DND-41 (cell line): ENCODE measurements at regions not wholly inside any gene's neighbourhood (a gene's known extent, or its start where the extent isn't known, plus 50 kb on each side); places are given as distances from the start of the nearest gene placed in this dataset.

ENCODE experiments used
- ATAC-seq: fragments of 200-7000 bp; cut with Tn5 transposase; 3 replicates; pipeline ENCODE4 v1.9.1; 2021; ENCODE audit warnings: low read depth; ENCODE audit not compliant: insufficient read depth
- DNase-seq: peaks from one replicate; pipeline ENCODE4 v3.0.0-alpha.2; 2020
- H2AFZ ChIP-seq: 2 replicates; pipeline ENCODE4 v1.6.0; 2012; ENCODE audit warnings: low read depth, low read length
- H3K27ac ChIP-seq: 2 replicates; pipeline ENCODE4 v1.5.1; 2012; ENCODE audit warnings: low read length, inconsistent platforms
- H3K27me3 ChIP-seq: fragments of 200-600 bp; sonication (generic); 2 replicates; pipeline ENCODE4 v1.6.0; 2012; ENCODE audit warnings: low read length, mild to moderate bottlenecking, inconsistent platforms; ENCODE audit not compliant: insufficient read depth, poor library complexity
- H3K36me3 ChIP-seq: 2 replicates; pipeline ENCODE4 v1.5.1; 2012; ENCODE audit warnings: low read length, inconsistent platforms; ENCODE audit not compliant: insufficient read depth
- H3K4me1 ChIP-seq: 2 replicates; pipeline ENCODE4 v1.5.1; 2012; ENCODE audit warnings: mild to moderate bottlenecking, low read length; ENCODE audit not compliant: insufficient read depth
- H3K4me2 ChIP-seq: 2 replicates; pipeline ENCODE4 v1.6.0; 2012; ENCODE audit warnings: mild to moderate bottlenecking, moderate library complexity, low read length, inconsistent platforms; ENCODE audit not compliant: insufficient read depth
- H3K4me3 ChIP-seq, 2 experiments: fragments of 200-600 bp in 1 of 2; shearing (Covaris generic) in 1 of 2; 2 replicates each; pipeline ENCODE4 v1.5.1; 2012 to 2016; ENCODE audit warnings: inconsistent platforms in 2 of 2, low read length in 2 of 2, mild to moderate bottlenecking in 2 of 2, low read depth in 1 of 2, moderate library complexity in 1 of 2
- H3K79me2 ChIP-seq: 2 replicates; pipeline ENCODE4 v1.6.0; 2012; ENCODE audit warnings: low read length, inconsistent platforms; ENCODE audit not compliant: insufficient read depth
- H3K9ac ChIP-seq: 2 replicates; pipeline ENCODE4 v1.6.0; 2012; ENCODE audit warnings: low read depth, mild to moderate bottlenecking, inconsistent platforms, low read length, moderate library complexity
- H3K9me3 ChIP-seq: 2 replicates; pipeline ENCODE4 v1.5.1; 2012; ENCODE audit warnings: low read length, moderate library complexity, mild to moderate bottlenecking, inconsistent platforms; ENCODE audit not compliant: insufficient read depth, severe bottlenecking
- H4K20me1 ChIP-seq: 2 replicates; pipeline ENCODE4 v1.6.0; 2012; ENCODE audit warnings: low read length; ENCODE audit not compliant: insufficient read depth
- EZH2 ChIP-seq: IDR thresholded peaks from 3 replicates; pipeline ENCODE4 v1.6.1; 2012; ENCODE audit warnings: borderline replicate concordance, low read depth, mild to moderate bottlenecking, moderate library complexity, low read length, inconsistent platforms; ENCODE audit not compliant: severe bottlenecking
- TF ChIP-seq, protein P1 (sequence below): IDR thresholded peaks from 2 replicates; pipeline ENCODE4 v1.5.1; 2012; ENCODE audit warnings: borderline replicate concordance, low read length, moderate library complexity, mild to moderate bottlenecking; ENCODE audit not compliant: poor library complexity, severe bottlenecking; ENCODE audit errors: extremely low read depth

DNA sequence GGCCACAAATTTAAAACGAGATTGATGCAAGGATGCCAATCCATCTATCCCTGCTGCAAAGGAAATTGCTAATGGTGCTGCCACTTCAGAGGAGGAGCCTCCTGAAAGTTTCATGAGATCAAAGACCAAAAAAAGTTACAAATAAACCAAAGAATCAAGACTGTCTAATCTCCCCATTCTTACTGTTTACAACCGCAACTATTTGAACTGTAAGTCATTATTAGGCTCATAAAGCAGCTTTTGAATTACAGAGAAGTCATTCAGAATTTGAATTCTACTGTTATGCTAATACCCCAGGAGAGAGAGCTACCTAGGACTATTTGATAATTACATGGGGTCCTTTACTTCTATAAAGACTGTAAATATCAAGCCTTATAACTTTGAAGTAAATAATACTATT lies 1613.6 kb upstream of the WWC1 start:
- H3K4me1 ChIP-seq = no peaks in the 10 kb centered on the region
- no peaks in the 10 kb centered on the region for H4K20me1 ChIP-seq
- H3K79me2 ChIP-seq = no peaks in the 10 kb centered on the region
- H3K27me3 ChIP-seq = no peaks in the 10 kb centered on the region
- TF ChIP-seq EZH2 = no peak
- TF ChIP-seq, protein P1, sequence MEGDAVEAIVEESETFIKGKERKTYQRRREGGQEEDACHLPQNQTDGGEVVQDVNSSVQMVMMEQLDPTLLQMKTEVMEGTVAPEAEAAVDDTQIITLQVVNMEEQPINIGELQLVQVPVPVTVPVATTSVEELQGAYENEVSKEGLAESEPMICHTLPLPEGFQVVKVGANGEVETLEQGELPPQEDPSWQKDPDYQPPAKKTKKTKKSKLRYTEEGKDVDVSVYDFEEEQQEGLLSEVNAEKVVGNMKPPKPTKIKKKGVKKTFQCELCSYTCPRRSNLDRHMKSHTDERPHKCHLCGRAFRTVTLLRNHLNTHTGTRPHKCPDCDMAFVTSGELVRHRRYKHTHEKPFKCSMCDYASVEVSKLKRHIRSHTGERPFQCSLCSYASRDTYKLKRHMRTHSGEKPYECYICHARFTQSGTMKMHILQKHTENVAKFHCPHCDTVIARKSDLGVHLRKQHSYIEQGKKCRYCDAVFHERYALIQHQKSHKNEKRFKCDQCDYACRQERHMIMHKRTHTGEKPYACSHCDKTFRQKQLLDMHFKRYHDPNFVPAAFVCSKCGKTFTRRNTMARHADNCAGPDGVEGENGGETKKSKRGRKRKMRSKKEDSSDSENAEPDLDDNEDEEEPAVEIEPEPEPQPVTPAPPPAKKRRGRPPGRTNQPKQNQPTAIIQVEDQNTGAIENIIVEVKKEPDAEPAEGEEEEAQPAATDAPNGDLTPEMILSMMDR = no peak
- no peaks in the 10 kb centered on the region for H3K36me3 ChIP-seq
- no peak overlapping the region for H3K9ac ChIP-seq
- no peak overlapping the region for H2AFZ ChIP-seq
- no peaks in the 10 kb centered on the region for H3K9me3 ChIP-seq
- H3K4me3 ChIP-seq = no peak overlapping the region
- H3K27ac ChIP-seq = no peak overlapping the region
- ATAC-seq (no peak), DNase-seq (no peak)
- no peak overlapping the region for H3K4me2 ChIP-seq

DNA sequence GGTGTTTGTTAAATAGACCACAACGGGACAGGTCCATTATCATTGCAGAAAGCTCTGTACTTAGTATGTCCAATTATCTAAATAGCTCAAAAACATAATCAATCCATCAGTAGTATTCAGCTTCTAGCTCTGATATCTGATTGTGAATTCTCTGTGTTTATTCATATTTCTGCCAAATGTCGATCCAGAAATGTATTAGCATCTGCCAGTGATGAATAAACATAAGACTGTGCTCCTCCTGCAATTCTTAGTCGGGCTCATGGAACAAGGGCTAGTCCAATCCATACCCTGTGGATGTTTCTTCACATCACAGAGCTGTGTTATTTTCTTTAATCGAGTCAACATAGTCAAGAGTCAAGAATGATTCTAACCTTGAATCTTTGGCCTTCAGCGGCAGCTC lies 1612.1 kb upstream of the WWC1 start:
- Histone ChIP-seq H3K4me3 (no peak overlapping the region), H3K9ac (no peak overlapping the region), H3K4me1 (no peaks in the 10 kb centered on the region), H3K79me2 (no peaks in the 10 kb centered on the region), H2AFZ (no peak overlapping the region), H3K9me3 (no peaks in the 10 kb centered on the region), H3K27ac (no peak overlapping the region), H3K36me3 (no peaks in the 10 kb centered on the region), H3K27me3 (no peaks in the 10 kb centered on the region), H4K20me1 (no peaks in the 10 kb centered on the region), H3K4me2 (no peak overlapping the region)
- TF ChIP-seq, protein P1 = no peak
- TF ChIP-seq EZH2 = no peak
- DNase-seq = no peak
- no peak for ATAC-seq

GRCh38 chr5:166695326-166695725 lies 1596.1 kb upstream of the WWC1 start:
- no peak overlapping the region for H3K4me2 ChIP-seq
- H4K20me1 ChIP-seq = no peaks in the 10 kb centered on the region
- no peaks in the 10 kb centered on the region for H3K27me3 ChIP-seq
- H3K79me2 ChIP-seq = no peaks in the 10 kb centered on the region
- no peaks in the 10 kb centered on the region for H3K36me3 ChIP-seq
- no peak overlapping the region for H2AFZ ChIP-seq
- TF ChIP-seq, protein P1 = no peak
- TF ChIP-seq EZH2 = no peak
- no peak overlapping the region for H3K27ac ChIP-seq
- H3K9ac ChIP-seq = no peak overlapping the region
- H3K4me3 ChIP-seq = no peak overlapping the region
- H3K4me1 ChIP-seq = no peaks in the 10 kb centered on the region; the same call in none of the 2 replicates
- DNase-seq (no peak), ATAC-seq (no peak)
- H3K9me3 ChIP-seq = no peaks in the 10 kb centered on the region

GRCh38 chr5:166708291-166708690 lies 1583.2 kb upstream of the WWC1 start:
- Histone ChIP-seq H3K27me3 (no peaks in the 10 kb centered on the region), H4K20me1 (no peaks in the 10 kb centered on the region), H2AFZ (no peak overlapping the region), H3K4me3 (no peak overlapping the region), H3K4me1 (no peaks in the 10 kb centered on the region), H3K36me3 (no peaks in the 10 kb centered on the region), H3K9ac (no peak overlapping the region), H3K4me2 (no peak overlapping the region), H3K9me3 (no peaks in the 10 kb centered on the region), H3K79me2 (no peaks in the 10 kb centered on the region), H3K27ac (no peak overlapping the region)
- TF ChIP-seq, protein P1 = no peak
- TF ChIP-seq EZH2 = no peak
- no peak for ATAC-seq
- no peak for DNase-seq
